Neural cell (in vitro differentiated cells): ENCODE measurements at regions not wholly inside any gene's neighbourhood (a gene's known extent, or its start where the extent isn't known, plus 50 kb on each side); places are given as distances from the start of the nearest gene placed in this dataset.

Source experiments
- H2AFZ ChIP-seq: fragments of 200-600, 300-800 bp; sonication (generic), shearing (Covaris generic); 2 replicates; pipeline ENCODE4 v1.6.0; 2014; ENCODE audit warnings: low read depth, mild to moderate bottlenecking, antibody characterized with exemption, low read length, moderate library complexity
- H3F3A ChIP-seq: fragments of 200-600 bp; shearing (Covaris generic); 2 replicates; pipeline ENCODE4 v1.6.1; 2016; ENCODE audit warnings: mild to moderate bottlenecking, moderate library complexity, mixed read lengths, antibody characterized with exemption, low read length; ENCODE audit not compliant: insufficient read depth, poor library complexity, severe bottlenecking
- H3K27ac ChIP-seq: fragments of 200-600, 300-800 bp; sonication (generic), shearing (Covaris generic); 2 replicates; pipeline ENCODE4 v1.5.1; 2014; ENCODE audit warnings: mild to moderate bottlenecking, low read length, moderate library complexity
- H3K27me3 ChIP-seq: fragments of 300-800, 200-600 bp; sonication (generic), shearing (Covaris generic); 2 replicates; pipeline ENCODE4 v1.6.0; 2014; ENCODE audit warnings: mild to moderate bottlenecking, low read depth, low read length, moderate library complexity; ENCODE audit not compliant: insufficient read depth
- H3K36me3 ChIP-seq: fragments of 300-800, 200-600 bp; sonication (generic), shearing (Covaris generic); 2 replicates; pipeline ENCODE4 v1.5.1; 2014; ENCODE audit warnings: mild to moderate bottlenecking, antibody characterized with exemption, low read length, moderate library complexity; ENCODE audit not compliant: insufficient read depth
- H3K4me2 ChIP-seq: fragments of 300-800, 200-600 bp; sonication (generic), shearing (Covaris generic); 2 replicates; pipeline ENCODE4 v1.6.0; 2014; ENCODE audit warnings: mild to moderate bottlenecking, low read length
- H3K4me3 ChIP-seq: fragments of 300-800, 200-600 bp; sonication (generic), shearing (Covaris generic); 2 replicates; pipeline ENCODE4 v1.5.1; 2014; ENCODE audit warnings: mild to moderate bottlenecking, low read length, moderate library complexity
- H3K79me2 ChIP-seq: fragments of 200-600 bp; shearing (Covaris generic); replicated peaks from 2 replicates; pipeline ENCODE4 v1.6.0; 2014; ENCODE audit warnings: mild to moderate bottlenecking, low read length, moderate library complexity; ENCODE audit not compliant: insufficient read depth
- H3K9ac ChIP-seq: fragments of 300-800, 200-600 bp; sonication (generic), shearing (Covaris generic); 2 replicates; pipeline ENCODE4 v1.6.1; 2016; ENCODE audit warnings: mild to moderate bottlenecking, low read length, mixed read lengths
- H3K9me2 ChIP-seq: fragments of 200-600 bp; shearing (Covaris generic); 2 replicates; pipeline ENCODE4 v1.6.1; 2016; ENCODE audit warnings: mild to moderate bottlenecking, low read length, mixed read lengths; ENCODE audit not compliant: insufficient read depth
- H3K9me3 ChIP-seq: fragments of 200-600, 300-800 bp; sonication (generic), shearing (Covaris generic); 2 replicates; pipeline ENCODE4 v1.6.1; 2016; ENCODE audit warnings: mild to moderate bottlenecking, mixed run types, low read length, moderate library complexity, mixed read lengths
- H4K20me1 ChIP-seq: fragments of 200-600 bp; shearing (Covaris generic); 2 replicates; pipeline ENCODE4 v1.6.1; 2016; ENCODE audit warnings: mild to moderate bottlenecking, mixed run types; ENCODE audit not compliant: insufficient read depth
- CTCF ChIP-seq: fragments of 450-650 bp; IDR thresholded peaks from 2 replicates; pipeline ENCODE4 v1.5.1; 2014; ENCODE audit warnings: antibody characterized with exemption, mild to moderate bottlenecking, moderate library complexity; ENCODE audit not compliant: poor library complexity, severe bottlenecking
- MXI1 ChIP-seq: fragments of 450-650 bp; conservative IDR thresholded peaks from 2 replicates; pipeline ENCODE4 v1.6.1; 2014; ENCODE audit warnings: antibody characterized with exemption, mild to moderate bottlenecking; ENCODE audit not compliant: poor library complexity, severe bottlenecking
- POLR2AphosphoS5 ChIP-seq: IDR thresholded peaks from 2 replicates; pipeline ENCODE4 v1.6.1; 2012
- RAD21 ChIP-seq: fragments of 450-650 bp; conservative IDR thresholded peaks from 2 replicates; pipeline ENCODE4 v1.6.1; 2014; ENCODE audit warnings: antibody characterized with exemption, mild to moderate bottlenecking, moderate library complexity
- REST ChIP-seq: IDR thresholded peaks from 2 replicates; pipeline ENCODE4 v1.6.1; 2012; ENCODE audit warnings: borderline replicate concordance
- TAF1 ChIP-seq: IDR thresholded peaks from 2 replicates; pipeline ENCODE4 v1.6.1; 2012; ENCODE audit warnings: low read depth
- small RNA-seq, 3 experiments: library from RNA; depleted of rRNA; stranded (forward); fragments of <200 nt; gene quantifications; one replicate each; pipeline ENCODE3, GENCODE V24; 2012

- Histone ChIP-seq H3F3A (no peaks in the 10 kb centered on the region), H3K4me3 (no peak overlapping the region), H3K27me3 (no peaks in the 10 kb centered on the region), H3K27ac (no peak overlapping the region), H3K36me3 (no peaks in the 10 kb centered on the region), H3K4me2 (no peak overlapping the region), H3K79me2 (no peaks in the 10 kb centered on the region), H4K20me1 (no peaks in the 10 kb centered on the region), H3K9me2 (no peaks in the 10 kb centered on the region), H3K9ac (no peak overlapping the region), H2AFZ (no peak overlapping the region), H3K9me3 (no peaks in the 10 kb centered on the region)
- TF ChIP-seq MXI1 (no peak), REST (no peak), CTCF (no peak), TAF1 (no peak), POLR2AphosphoS5 (no peak), RAD21 (no peak)
Observed at GRCh38 chr13:103130146-103130545, 63.9 kb upstream of the SLC10A2 start.

Small RNAs in the stretch of these regions (small RNA-seq; reads per million reads assigned to genes)
- gene RF00402 (0 reads per million in 3 experiments), gene RF02090 (0 reads per million in 3 experiments), gene RF02091 (0 reads per million in 3 experiments), gene RNA5SP38 (0 to 0.03 (median 0) reads per million in 3 experiments)
